Muscle layer of colon (tissue), 2 donors: ENCODE measurements at regions not wholly inside any gene's neighbourhood (a gene's known extent, or its start where the extent isn't known, plus 50 kb on each side); places are given as distances from the start of the nearest gene placed in this dataset.

Source experiments
- H3K27ac ChIP-seq: one replicate; pipeline ENCODE4 v1.7.0; 2013; ENCODE audit warnings: low read depth, mild to moderate bottlenecking, low read length, moderate library complexity
- H3K27me3 ChIP-seq, 2 donors: one replicate each; pipeline ENCODE4 v1.7.0; 2013; ENCODE audit warnings: low read length in 2 of 2, mild to moderate bottlenecking in 2 of 2; ENCODE audit not compliant: insufficient read depth in 2 of 2, control insufficient read depth in 1 of 2
- H3K36me3 ChIP-seq: one replicate; pipeline ENCODE4 v1.7.0; 2013; ENCODE audit warnings: mild to moderate bottlenecking, low read length; ENCODE audit not compliant: insufficient read depth
- H3K4me1 ChIP-seq: one replicate; pipeline ENCODE4 v1.7.0; 2013; ENCODE audit warnings: mild to moderate bottlenecking, low read length; ENCODE audit not compliant: insufficient read depth
- H3K4me3 ChIP-seq, 2 donors: one replicate each; pipeline ENCODE4 v1.7.0; 2013; ENCODE audit warnings: low read length in 2 of 2, low read depth in 1 of 2, mild to moderate bottlenecking in 1 of 2, moderate library complexity in 1 of 2
- H3K9ac ChIP-seq: one replicate; pipeline ENCODE4 v1.7.0; 2013; ENCODE audit warnings: low read length
- H3K9me3 ChIP-seq: one replicate; pipeline ENCODE4 v1.7.0; 2013; ENCODE audit warnings: mild to moderate bottlenecking, low read length
- donor health status: abdominal sarcoma.
- donor health status: Adenocarcinoma of cecum.

- H3K9ac ChIP-seq: no peak overlapping the region
- H3K4me3 ChIP-seq: no peak overlapping the region
- H3K27me3 ChIP-seq: no peaks in the 10 kb centered on the region
- no peaks in the 10 kb centered on the region for H3K36me3 ChIP-seq
- no peaks in the 10 kb centered on the region for H3K9me3 ChIP-seq
- H3K27ac ChIP-seq: no peak overlapping the region
- H3K4me1 ChIP-seq: peaks cover 27% of the 10 kb centered on the region
Measured at GRCh38 chr1:54460351-54460750, 54.2 kb upstream of the SSBP3 start.

DNA sequence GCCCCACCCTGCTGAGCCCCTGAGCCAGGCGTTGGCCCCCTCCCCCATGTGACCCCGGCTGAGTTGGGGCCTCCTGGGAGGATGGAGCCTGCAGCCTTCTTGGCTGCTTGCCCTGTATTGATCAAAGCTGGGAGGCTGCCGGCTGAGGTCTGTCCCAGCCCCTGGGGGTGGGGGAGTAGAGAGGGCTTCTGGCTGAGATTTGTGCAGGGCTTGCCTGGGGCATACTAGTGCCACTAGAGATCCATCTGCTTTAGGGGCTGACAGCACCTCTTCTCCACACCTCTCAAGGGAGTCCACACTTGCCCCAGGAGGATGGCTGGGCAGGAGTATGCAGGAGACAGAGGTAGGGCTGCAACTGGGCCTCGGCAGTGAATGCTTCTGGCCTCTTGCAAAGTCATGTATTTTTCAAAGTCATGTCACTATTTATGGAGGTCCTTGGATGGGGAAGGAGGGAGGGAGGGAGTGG is 53.6 kb upstream of the SSBP3 start:
- no peak overlapping the region for H3K9ac ChIP-seq

GRCh38 chr1:54459140-54459539 is 52.9 kb upstream of the SSBP3 start:
- H3K27ac ChIP-seq: no peak overlapping the region
- H3K27me3 ChIP-seq: no peaks in the 10 kb centered on the region
- H3K4me1 ChIP-seq: peaks cover 15% of the 10 kb centered on the region
- no peak overlapping the region for H3K4me3 ChIP-seq
- H3K9me3 ChIP-seq: no peaks in the 10 kb centered on the region
- no peaks in the 10 kb centered on the region for H3K36me3 ChIP-seq
- no peak overlapping the region for H3K9ac ChIP-seq

More for the DNA sequence above, 53.6 kb upstream of the SSBP3 start:
- Histone ChIP-seq H3K36me3 (no peaks in the 10 kb centered on the region), H3K4me3 (no peak overlapping the region), H3K9me3 (no peaks in the 10 kb centered on the region), H3K27me3 (no peaks in the 10 kb centered on the region), H3K27ac (no peak overlapping the region), H3K4me1 (peaks cover 21% of the 10 kb centered on the region)

- Histone ChIP-seq H3K27me3 (no peaks in the 10 kb centered on the region), H3K27ac (no peak overlapping the region), H3K4me1 (no peaks in the 10 kb centered on the region), H3K9me3 (no peaks in the 10 kb centered on the region), H3K36me3 (no peaks in the 10 kb centered on the region), H3K4me3 (no peak overlapping the region), H3K9ac (no peak overlapping the region)
Measured at GRCh38 chr1:54456921-54457529, 50.8 kb upstream of the SSBP3 start.

GRCh38 chr1:54456361-54456760 is 50.2 kb upstream of the SSBP3 start:
- Histone ChIP-seq H3K36me3 (no peaks in the 10 kb centered on the region), H3K27ac (no peak overlapping the region), H3K27me3 (no peaks in the 10 kb centered on the region), H3K4me3 (no peak overlapping the region), H3K9me3 (no peaks in the 10 kb centered on the region), H3K9ac (no peak overlapping the region), H3K4me1 (no peaks in the 10 kb centered on the region)
